Right lobe of liver (tissue), 4 donors: ENCODE measurements at regions not wholly inside any gene's neighbourhood (a gene's known extent, or its start where the extent isn't known, plus 50 kb on each side); places are given as distances from the start of the nearest gene placed in this dataset.
"Not testable (repeated sequence)": the region's sequence is repeated elsewhere in the genome, so short reads cannot be mapped to it uniquely, and the experiment has no call there.

Experiments used
- POLR2A ChIP-seq: fragments of 450-650 bp; IDR thresholded peaks from one replicate; pipeline ENCODE4 v1.6.1; 2017; ENCODE audit warnings: antibody characterized with exemption, mild to moderate bottlenecking
- TF ChIP-seq, protein P1 (sequence below), 4 donors: fragments of 200-600 bp in 3 of 4; fragments of 450-650 bp in 1 of 4; IDR thresholded peaks; one replicate each; pipeline versions ENCODE4 v1.5.1 to v1.8.0; 2016 to 2022; ENCODE audit warnings: antibody characterized with exemption in 4 of 4, mild to moderate bottlenecking in 2 of 4
- donor health status: DM: no; HTN: no; CAD: no.
- donor health status: DM: no; HTN: no; CAD: no.
- donor health status: DM: no; HTN: yes; CAD: no.

GRCh38 chr20:29753426-29753746 is 1504.1 kb upstream of the DEFB115 start:
- not testable (repeated sequence) for TF ChIP-seq POLR2A
- TF ChIP-seq, protein P1, sequence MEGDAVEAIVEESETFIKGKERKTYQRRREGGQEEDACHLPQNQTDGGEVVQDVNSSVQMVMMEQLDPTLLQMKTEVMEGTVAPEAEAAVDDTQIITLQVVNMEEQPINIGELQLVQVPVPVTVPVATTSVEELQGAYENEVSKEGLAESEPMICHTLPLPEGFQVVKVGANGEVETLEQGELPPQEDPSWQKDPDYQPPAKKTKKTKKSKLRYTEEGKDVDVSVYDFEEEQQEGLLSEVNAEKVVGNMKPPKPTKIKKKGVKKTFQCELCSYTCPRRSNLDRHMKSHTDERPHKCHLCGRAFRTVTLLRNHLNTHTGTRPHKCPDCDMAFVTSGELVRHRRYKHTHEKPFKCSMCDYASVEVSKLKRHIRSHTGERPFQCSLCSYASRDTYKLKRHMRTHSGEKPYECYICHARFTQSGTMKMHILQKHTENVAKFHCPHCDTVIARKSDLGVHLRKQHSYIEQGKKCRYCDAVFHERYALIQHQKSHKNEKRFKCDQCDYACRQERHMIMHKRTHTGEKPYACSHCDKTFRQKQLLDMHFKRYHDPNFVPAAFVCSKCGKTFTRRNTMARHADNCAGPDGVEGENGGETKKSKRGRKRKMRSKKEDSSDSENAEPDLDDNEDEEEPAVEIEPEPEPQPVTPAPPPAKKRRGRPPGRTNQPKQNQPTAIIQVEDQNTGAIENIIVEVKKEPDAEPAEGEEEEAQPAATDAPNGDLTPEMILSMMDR (IDR thresholded peaks at IDR 0.05) = not testable (repeated sequence)
